ENCODE measurements at regions not wholly inside any gene's neighbourhood (a gene's known extent, or its start where the extent isn't known, plus 50 kb on each side); places are given as distances from the start of the nearest gene placed in this dataset.

- TF ChIP-seq CTCF (IDR thresholded peaks at IDR 0.05): no peak
- TF ChIP-seq ZFX (IDR thresholded peaks at IDR 0.05; ENCODE audit: borderline replicate concordance): no peak
- no peak overlapping the region for H3K27ac ChIP-seq
Observed at GRCh38 chr7:56290548-56290947, 174.3 kb upstream of the NUPR2 start.

- H3K27ac ChIP-seq: peak overlapping the region; percentile 58
- TF ChIP-seq ZFX (IDR thresholded peaks at IDR 0.05; ENCODE audit: borderline replicate concordance) (no peak), CTCF (IDR thresholded peaks at IDR 0.05) (no peak)
Observed at GRCh38 chr7:56287429-56288138, 171.4 kb upstream of the NUPR2 start.

GRCh38 chr7:56256108-56256507 is 139.9 kb upstream of the NUPR2 start:
- no peak overlapping the region for H3K27ac ChIP-seq
- TF ChIP-seq CTCF (IDR thresholded peaks at IDR 0.05) (no peak), ZFX (IDR thresholded peaks at IDR 0.05; ENCODE audit: borderline replicate concordance) (no peak)

GRCh38 chr7:56250135-56250534 is 133.9 kb upstream of the NUPR2 start:
- H3K27ac ChIP-seq: no peak overlapping the region
- TF ChIP-seq CTCF (IDR thresholded peaks at IDR 0.05) (no peak), ZFX (IDR thresholded peaks at IDR 0.05; ENCODE audit: borderline replicate concordance) (no peak)

GRCh38 chr7:56229631-56230030 is 113.4 kb upstream of the NUPR2 start:
- H3K27ac ChIP-seq: no peak overlapping the region
- TF ChIP-seq ZFX (IDR thresholded peaks at IDR 0.05; ENCODE audit: borderline replicate concordance) (no peak), CTCF (IDR thresholded peaks at IDR 0.05) (no peak)

GRCh38 chr7:56222866-56223265 is 106.6 kb upstream of the NUPR2 start:
- H3K27ac ChIP-seq: no peak overlapping the region
- TF ChIP-seq ZFX (IDR thresholded peaks at IDR 0.05; ENCODE audit: borderline replicate concordance): no peak
- no peak for TF ChIP-seq CTCF (IDR thresholded peaks at IDR 0.05)

- H3K27ac ChIP-seq: no peak overlapping the region
- no peak for TF ChIP-seq CTCF (IDR thresholded peaks at IDR 0.05)
- TF ChIP-seq ZFX (IDR thresholded peaks at IDR 0.05; ENCODE audit: borderline replicate concordance): no peak
Observed at GRCh38 chr7:56219017-56219416, 102.8 kb upstream of the NUPR2 start.

All from 22Rv1 (cell line).